Neural progenitor cell (in vitro differentiated cells): ENCODE measurements at regions not wholly inside any gene's neighbourhood (a gene's known extent, or its start where the extent isn't known, plus 50 kb on each side); places are given as distances from the start of the nearest gene placed in this dataset.

ENCODE experiments used
- DNase-seq: peaks from one replicate; pipeline ENCODE4 v3.0.0-alpha.2; 2016; ENCODE audit warnings: low spot score
- H2AFZ ChIP-seq: fragments of 200-600 bp; sonication (generic); replicated peaks from 2 replicates; pipeline ENCODE4 v1.6.1; 2016; ENCODE audit warnings: antibody characterized with exemption
- H3F3A ChIP-seq: fragments of 200-600 bp; sonication (generic); 2 replicates; pipeline ENCODE4 v1.6.1; 2016; ENCODE audit warnings: antibody characterized with exemption, low read depth
- H3K27ac ChIP-seq: fragments of 200-600 bp; sonication (generic); 2 replicates; pipeline ENCODE4 v1.5.1; 2016; ENCODE audit warnings: mild to moderate bottlenecking
- H3K27me3 ChIP-seq: fragments of 200-600 bp; sonication (generic); 2 replicates; pipeline ENCODE4 v1.6.1; 2016; ENCODE audit warnings: mild to moderate bottlenecking, moderate library complexity
- H3K36me3 ChIP-seq: fragments of 200-600 bp; sonication (generic); 2 replicates; pipeline ENCODE4 v1.5.1; 2016
- H3K4me1 ChIP-seq: fragments of 200-600 bp; sonication (generic); 2 replicates; pipeline ENCODE4 v1.6.1; 2016; ENCODE audit warnings: mixed run types
- H3K4me2 ChIP-seq: fragments of 200-600 bp; sonication (generic); 2 replicates; pipeline ENCODE4 v1.6.1; 2016
- H3K4me3 ChIP-seq: fragments of 200-600 bp; sonication (generic); 2 replicates; pipeline ENCODE4 v1.5.1; 2016
- H3K79me2 ChIP-seq: fragments of 200-600 bp; sonication (generic); 2 replicates; pipeline ENCODE4 v1.6.1; 2016; ENCODE audit warnings: low read depth
- H3K9ac ChIP-seq: fragments of 200-600 bp; sonication (generic); 2 replicates; pipeline ENCODE4 v1.6.1; 2016
- H3K9me3 ChIP-seq: fragments of 200-600 bp; sonication (generic); 2 replicates; pipeline ENCODE4 v1.5.1; 2016; ENCODE audit warnings: low read depth
- H4K20me1 ChIP-seq: fragments of 200-600 bp; sonication (generic); 2 replicates; pipeline ENCODE4 v1.6.1; 2016; ENCODE audit warnings: low read depth
- H3K27ac Mint-ChIP-seq: 3 replicates; pipeline ENCODE4 v1.8.0; 2021; ENCODE audit warnings: mixed read lengths
- H3K27me3 Mint-ChIP-seq: 2 replicates; pipeline ENCODE4 v1.8.0; 2022; ENCODE audit warnings: low read depth, mild to moderate bottlenecking, inconsistent platforms, moderate library complexity, mixed read lengths; ENCODE audit not compliant: insufficient read depth
- H3K36me3 Mint-ChIP-seq: 3 replicates; pipeline ENCODE4 v1.8.0; 2021; ENCODE audit warnings: mixed read lengths
- H3K4me1 Mint-ChIP-seq: 3 replicates; pipeline ENCODE4 v1.8.0; 2021; ENCODE audit warnings: mixed read lengths
- H3K4me3 Mint-ChIP-seq: 3 replicates; pipeline ENCODE4 v1.8.0; 2021; ENCODE audit warnings: mild to moderate bottlenecking, moderate library complexity, mixed read lengths
- H3K9me3 Mint-ChIP-seq: 3 replicates; pipeline ENCODE4 v1.8.0; 2020; ENCODE audit warnings: mixed read lengths
- EZH2 ChIP-seq: fragments of 200-600 bp; sonication (generic); IDR thresholded peaks from 2 replicates; pipeline ENCODE4 v1.6.1; 2017; ENCODE audit warnings: antibody characterized with exemption, mild to moderate bottlenecking, moderate library complexity
- EZH2phosphoT487 ChIP-seq: fragments of 200-600 bp; sonication (generic); IDR thresholded peaks from 2 replicates; pipeline ENCODE4 v1.6.1; 2017; ENCODE audit warnings: antibody characterized with exemption
- TF ChIP-seq, protein P1 (sequence below): fragments of 200-600 bp; sonication (generic); IDR thresholded peaks from 2 replicates; pipeline ENCODE4 v1.5.1; 2017; ENCODE audit warnings: antibody characterized with exemption, mild to moderate bottlenecking

GRCh38 chr16:7270823-7271222 is 61.8 kb upstream of the RBFOX1 start:
- H3K9me3 ChIP-seq = no peaks in the 10 kb centered on the region
- no peaks in the 10 kb centered on the region for H3K4me1 ChIP-seq
- no peak overlapping the region for H3K4me2 ChIP-seq
- no peak for TF ChIP-seq EZH2
- TF ChIP-seq, protein P1, sequence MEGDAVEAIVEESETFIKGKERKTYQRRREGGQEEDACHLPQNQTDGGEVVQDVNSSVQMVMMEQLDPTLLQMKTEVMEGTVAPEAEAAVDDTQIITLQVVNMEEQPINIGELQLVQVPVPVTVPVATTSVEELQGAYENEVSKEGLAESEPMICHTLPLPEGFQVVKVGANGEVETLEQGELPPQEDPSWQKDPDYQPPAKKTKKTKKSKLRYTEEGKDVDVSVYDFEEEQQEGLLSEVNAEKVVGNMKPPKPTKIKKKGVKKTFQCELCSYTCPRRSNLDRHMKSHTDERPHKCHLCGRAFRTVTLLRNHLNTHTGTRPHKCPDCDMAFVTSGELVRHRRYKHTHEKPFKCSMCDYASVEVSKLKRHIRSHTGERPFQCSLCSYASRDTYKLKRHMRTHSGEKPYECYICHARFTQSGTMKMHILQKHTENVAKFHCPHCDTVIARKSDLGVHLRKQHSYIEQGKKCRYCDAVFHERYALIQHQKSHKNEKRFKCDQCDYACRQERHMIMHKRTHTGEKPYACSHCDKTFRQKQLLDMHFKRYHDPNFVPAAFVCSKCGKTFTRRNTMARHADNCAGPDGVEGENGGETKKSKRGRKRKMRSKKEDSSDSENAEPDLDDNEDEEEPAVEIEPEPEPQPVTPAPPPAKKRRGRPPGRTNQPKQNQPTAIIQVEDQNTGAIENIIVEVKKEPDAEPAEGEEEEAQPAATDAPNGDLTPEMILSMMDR = no peak
- TF ChIP-seq EZH2phosphoT487 = no peak
- no peak overlapping the region for H3K4me3 Mint-ChIP-seq
- H3K27me3 Mint-ChIP-seq = peaks cover 2% of the 10 kb centered on the region
- H4K20me1 ChIP-seq = no peaks in the 10 kb centered on the region
- no peaks in the 10 kb centered on the region for H3F3A ChIP-seq
- no peaks in the 10 kb centered on the region for H3K27me3 ChIP-seq
- no peaks in the 10 kb centered on the region for H3K36me3 Mint-ChIP-seq
- H3K79me2 ChIP-seq = no peaks in the 10 kb centered on the region
- no peak overlapping the region for H2AFZ ChIP-seq
- H3K27ac Mint-ChIP-seq = no peak overlapping the region
- no peak overlapping the region for H3K27ac ChIP-seq
- H3K9me3 Mint-ChIP-seq = no peaks in the 10 kb centered on the region
- H3K9ac ChIP-seq = no peak overlapping the region
- H3K4me1 Mint-ChIP-seq = peaks cover 4% of the 10 kb centered on the region
- no peaks in the 10 kb centered on the region for H3K36me3 ChIP-seq
- DNase-seq = no peak
- H3K4me3 ChIP-seq = no peak overlapping the region

DNA sequence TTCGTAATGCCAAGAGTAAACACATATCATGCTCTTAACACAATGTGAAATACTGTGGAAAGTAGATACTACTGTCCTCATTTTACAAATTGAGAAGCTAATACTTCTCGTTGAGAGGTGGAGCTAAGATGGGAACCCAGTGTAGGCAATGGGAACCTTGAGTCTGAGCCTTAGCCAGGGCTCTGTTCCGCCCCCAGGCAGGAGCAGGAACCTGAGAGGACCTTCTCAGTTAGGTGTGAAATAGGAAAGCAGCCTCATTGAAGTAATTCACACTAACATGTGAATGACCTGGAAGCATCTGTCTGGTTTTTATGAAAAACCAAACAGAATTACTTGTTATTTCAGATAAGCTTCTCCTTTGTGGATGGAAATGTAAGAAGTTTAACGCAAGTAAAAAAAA is 62.6 kb upstream of the RBFOX1 start:
- Mint-ChIP-seq H3K27me3 (peaks cover 2% of the 10 kb centered on the region), H3K4me3 (no peak overlapping the region), H3K27ac (no peak overlapping the region), H3K9me3 (no peaks in the 10 kb centered on the region), H3K36me3 (no peaks in the 10 kb centered on the region), H3K4me1 (peaks cover 4% of the 10 kb centered on the region)
- H3K36me3 ChIP-seq = no peaks in the 10 kb centered on the region
- no peak overlapping the region for H3K9ac ChIP-seq
- no peaks in the 10 kb centered on the region for H3K4me1 ChIP-seq
- no peak overlapping the region for H3K4me3 ChIP-seq
- no peak overlapping the region for H3K27ac ChIP-seq
- no peak overlapping the region for H3K4me2 ChIP-seq
- no peaks in the 10 kb centered on the region for H3F3A ChIP-seq
- DNase-seq = no peak
- TF ChIP-seq, protein P1 = no peak
- TF ChIP-seq EZH2phosphoT487 (no peak), EZH2 (no peak)
- no peak overlapping the region for H2AFZ ChIP-seq
- no peaks in the 10 kb centered on the region for H4K20me1 ChIP-seq
- no peaks in the 10 kb centered on the region for H3K27me3 ChIP-seq
- no peaks in the 10 kb centered on the region for H3K9me3 ChIP-seq
- H3K79me2 ChIP-seq = no peaks in the 10 kb centered on the region

- peaks cover 4% of the 10 kb centered on the region for H3K27me3 Mint-ChIP-seq
- no peak overlapping the region for H3K27ac Mint-ChIP-seq
- no peak overlapping the region for H3K27ac ChIP-seq
- no peak overlapping the region for H3K9ac ChIP-seq
- TF ChIP-seq EZH2 (no peak), EZH2phosphoT487 (no peak)
- TF ChIP-seq, protein P1 = peak; percentile 73
- H3K4me3 ChIP-seq = no peak overlapping the region
- no peaks in the 10 kb centered on the region for H3K36me3 ChIP-seq
- no peaks in the 10 kb centered on the region for H3K4me1 ChIP-seq
- no peak overlapping the region for H3K4me2 ChIP-seq
- H3K9me3 ChIP-seq = no peaks in the 10 kb centered on the region
- no peaks in the 10 kb centered on the region for H4K20me1 ChIP-seq
- H3K9me3 Mint-ChIP-seq = no peaks in the 10 kb centered on the region
- H3K4me1 Mint-ChIP-seq = peaks cover 4% of the 10 kb centered on the region
- H3K4me3 Mint-ChIP-seq = no peak overlapping the region
- H3F3A ChIP-seq = no peaks in the 10 kb centered on the region
- H2AFZ ChIP-seq = peak overlapping the region; percentile 79
- no peaks in the 10 kb centered on the region for H3K36me3 Mint-ChIP-seq
- no peaks in the 10 kb centered on the region for H3K79me2 ChIP-seq
- H3K27me3 ChIP-seq = no peaks in the 10 kb centered on the region
- peak; percentile 64 for DNase-seq
These were observed 64.5 kb upstream of the RBFOX1 start for GRCh38 chr16:7268182-7268581.
